ENCODE measurements at regions not wholly inside any gene's neighbourhood (a gene's known extent, or its start where the extent isn't known, plus 50 kb on each side); places are given as distances from the start of the nearest gene placed in this dataset.

DNA sequence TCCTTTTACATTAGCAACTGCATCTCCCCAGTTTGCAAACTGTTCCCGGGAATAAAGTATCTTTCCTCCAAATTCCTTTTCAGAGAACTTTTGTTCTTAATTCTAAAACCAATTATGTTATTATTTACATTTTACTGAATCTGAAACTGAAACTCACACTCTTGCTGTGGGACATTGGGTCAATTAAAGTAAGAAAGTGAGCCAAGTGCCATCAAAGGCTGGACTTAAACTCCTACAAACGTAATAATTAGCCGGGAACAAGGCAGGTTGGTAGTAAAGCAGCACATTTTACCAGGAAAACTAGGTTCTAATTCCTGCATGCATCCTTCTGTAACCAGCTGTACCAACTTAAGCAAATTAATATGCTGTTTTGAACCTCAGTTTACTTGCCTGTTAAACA, 328.2 kb upstream of the ZNF462 start:
- H3K4me3 ChIP-seq (ENCODE audit: low read depth, low read length), result no peak overlapping the region
- no peak for DNase-seq (ENCODE audit: low read depth)
- no peak for TF ChIP-seq CTCF (conservative IDR thresholded peaks at IDR 0.05; ENCODE audit: low read depth, low read length)

DNA sequence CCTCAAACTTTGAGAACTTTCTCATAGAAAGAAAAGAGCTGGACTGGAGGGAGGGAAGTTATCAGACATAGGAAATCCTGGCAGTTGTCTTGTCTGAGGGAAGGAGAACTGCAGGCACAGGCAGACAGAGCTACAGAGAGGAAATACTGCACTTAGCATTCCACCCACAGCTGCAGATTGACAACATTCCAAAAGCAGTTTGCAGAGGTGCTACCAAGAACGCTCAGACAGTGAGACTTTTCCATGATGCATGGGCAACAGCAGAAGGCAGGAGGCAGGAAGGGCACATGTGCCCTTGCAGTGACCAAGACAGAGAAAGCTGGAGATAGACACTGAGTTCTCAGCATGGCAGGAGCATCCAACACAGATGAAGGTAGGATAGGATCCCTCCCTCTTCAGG, 327.5 kb upstream of the ZNF462 start:
- TF ChIP-seq CTCF (conservative IDR thresholded peaks at IDR 0.05; ENCODE audit: low read depth, low read length), result no peak
- DNase-seq (ENCODE audit: low read depth), result peak; percentile 0
- no peak overlapping the region for H3K4me3 ChIP-seq (ENCODE audit: low read depth, low read length)

DNA sequence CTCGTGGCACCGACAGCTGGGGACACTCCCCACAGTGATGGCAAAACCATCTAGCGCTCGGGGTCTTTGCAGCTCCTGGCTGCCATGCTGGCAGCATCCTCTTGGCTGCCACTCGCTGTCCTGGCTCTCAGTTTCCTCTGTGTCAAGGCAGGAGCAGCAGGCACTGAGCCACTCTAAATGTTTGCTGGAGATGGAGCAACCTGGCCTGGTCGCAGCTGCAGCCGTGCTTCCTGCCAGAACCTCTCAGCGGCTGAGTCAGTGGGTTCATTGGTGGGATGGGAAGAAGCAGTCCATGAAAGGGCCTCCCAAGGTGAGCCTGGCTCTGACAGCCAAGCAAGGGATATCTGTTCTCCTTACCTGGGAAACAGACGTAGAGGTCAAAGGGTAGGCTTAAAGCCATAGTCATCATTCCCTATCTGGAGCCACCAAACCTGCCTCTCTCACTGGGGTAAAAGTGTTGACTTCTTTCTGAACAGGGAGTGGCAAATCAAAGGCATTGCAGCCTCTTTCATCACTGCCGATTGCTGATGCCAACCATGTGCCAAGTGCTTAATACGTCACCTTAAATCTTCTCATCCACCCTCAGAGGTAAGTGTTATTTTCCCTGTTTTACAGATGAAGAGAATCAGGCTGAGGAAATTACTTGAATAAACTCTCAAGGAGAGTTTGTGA, 304.8 kb upstream of the ZNF462 start:
- no peak for DNase-seq (ENCODE audit: low read depth)
- no peak for TF ChIP-seq CTCF (conservative IDR thresholded peaks at IDR 0.05; ENCODE audit: low read depth, low read length)
- no peak overlapping the region for H3K4me3 ChIP-seq (ENCODE audit: low read depth, low read length)

- TF ChIP-seq CTCF (conservative IDR thresholded peaks at IDR 0.05; ENCODE audit: low read depth, low read length), result no peak
- no peak for DNase-seq (ENCODE audit: low read depth)
- no peak overlapping the region for H3K4me3 ChIP-seq (ENCODE audit: low read depth, low read length)
Measured at GRCh38 chr9:106560540-106560939, 302.4 kb upstream of the ZNF462 start.

- no peak for TF ChIP-seq CTCF (conservative IDR thresholded peaks at IDR 0.05; ENCODE audit: low read depth, low read length)
- DNase-seq (ENCODE audit: low read depth), result no peak
- no peak overlapping the region for H3K4me3 ChIP-seq (ENCODE audit: low read depth, low read length)
Measured at GRCh38 chr9:106575823-106576222, 287.1 kb upstream of the ZNF462 start.

- no peak for DNase-seq (ENCODE audit: low read depth)
- no peak overlapping the region for H3K4me3 ChIP-seq (ENCODE audit: low read depth, low read length)
- no peak for TF ChIP-seq CTCF (conservative IDR thresholded peaks at IDR 0.05; ENCODE audit: low read depth, low read length)
Measured at GRCh38 chr9:106576232-106576760, 286.7 kb upstream of the ZNF462 start.

DNA sequence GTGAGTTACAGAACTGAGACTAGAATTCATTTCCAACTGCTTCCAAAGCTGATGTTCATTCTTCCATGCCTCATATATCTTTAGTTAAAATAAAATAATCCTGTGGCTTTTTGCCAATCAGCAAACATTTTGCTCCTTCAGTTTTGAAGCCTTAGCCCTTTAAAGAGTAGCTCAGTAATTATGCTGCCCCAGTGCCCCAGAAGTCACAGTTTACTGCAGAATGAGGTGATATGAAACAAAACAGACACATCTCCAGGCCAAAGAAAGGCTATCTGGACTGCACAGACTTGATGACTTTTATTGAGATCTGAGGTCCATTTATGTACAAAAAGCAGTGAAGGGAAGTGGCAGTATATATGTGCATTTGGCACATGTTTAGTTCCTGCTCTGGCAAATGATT, 285.8 kb upstream of the ZNF462 start:
- no peak for DNase-seq (ENCODE audit: low read depth)
- H3K4me3 ChIP-seq (ENCODE audit: low read depth, low read length), result no peak overlapping the region
- TF ChIP-seq CTCF (conservative IDR thresholded peaks at IDR 0.05; ENCODE audit: low read depth, low read length), result no peak
